MCF 10A (cell line): ENCODE measurements at regions not wholly inside any gene's neighbourhood (a gene's known extent, or its start where the extent isn't known, plus 50 kb on each side); places are given as distances from the start of the nearest gene placed in this dataset.

Experiments used
- BruUV-seq: library from RNA; stranded (reverse); fragments of 400-500 nt; replicated peaks from 2 replicates; lab custom pipeline; 2021; lab: Mats Ljungman, UMichigan
- CTCF ChIA-PET: fragments of 300-600 bp; sonication (Branson Sonifier 250); formaldehyde crosslinking; extraction: SDS; loops from one replicate; lab custom pipeline; 2021; ENCODE audit warnings: antibody characterized with exemption, inconsistent platforms; lab: Yijun Ruan, JAX
- POLR2A ChIA-PET: fragments of 300-600, 350-650 bp; sonication (Branson Sonifier 250); formaldehyde crosslinking; extraction: SDS; loops from one replicate; lab custom pipeline; 2020; ENCODE audit warnings: antibody characterized with exemption, inconsistent platforms; lab: Yijun Ruan, JAX
- DNase-seq: peaks from one replicate; pipeline ENCODE4 v3.0.0-alpha.2; 2018; ENCODE audit not compliant: unreplicated experiment
- H3K27ac Mint-ChIP-seq: one replicate; pipeline ENCODE4 v1.8.0; 2022; ENCODE audit warnings: mild to moderate bottlenecking, low read depth, mixed read lengths; ENCODE audit not compliant: unreplicated experiment
- H3K27me3 Mint-ChIP-seq: one replicate; pipeline ENCODE4 v1.8.0; 2022; ENCODE audit warnings: mixed read lengths; ENCODE audit not compliant: insufficient read depth, unreplicated experiment
- H3K36me3 Mint-ChIP-seq: one replicate; pipeline ENCODE4 v1.8.0; 2022; ENCODE audit warnings: mild to moderate bottlenecking, moderate library complexity, mixed read lengths; ENCODE audit not compliant: insufficient read depth, unreplicated experiment
- H3K4me1 Mint-ChIP-seq: one replicate; pipeline ENCODE4 v1.8.0; 2022; ENCODE audit warnings: mixed read lengths; ENCODE audit not compliant: insufficient read depth, unreplicated experiment
- H3K4me3 Mint-ChIP-seq: one replicate; pipeline ENCODE4 v1.8.0; 2022; ENCODE audit warnings: mild to moderate bottlenecking, moderate library complexity, mixed read lengths; ENCODE audit not compliant: unreplicated experiment
- H3K9me3 Mint-ChIP-seq: one replicate; pipeline ENCODE4 v1.8.0; 2022; ENCODE audit warnings: mixed read lengths; ENCODE audit not compliant: unreplicated experiment
- CTCF ChIP-seq: fragments of 200-600 bp; IDR thresholded peaks from one replicate; pipeline ENCODE4 v1.8.0; 2022; ENCODE audit warnings: antibody characterized with exemption, mild to moderate bottlenecking; ENCODE audit not compliant: unreplicated experiment
- intact Hi-C: fragments of 100-400 bp; cut with micrococcal nuclease; formaldehyde crosslinking; loops from 2 replicates; pipeline ENCODE4 v1.14.1; 2022

GRCh38 chr4:165760182-165760581, 112.9 kb upstream of the TLL1 start:
- no peak for DNase-seq
- intact Hi-C loops = no loop called here
- H3K36me3 Mint-ChIP-seq = no peaks in the 10 kb centered on the region
- no peak overlapping the region for H3K4me3 Mint-ChIP-seq
- H3K9me3 Mint-ChIP-seq = no peaks in the 10 kb centered on the region
- H3K27me3 Mint-ChIP-seq = no peaks in the 10 kb centered on the region
- BruUV-seq = no TSS peak
- no peak for TF ChIP-seq CTCF
- H3K27ac Mint-ChIP-seq = no peak overlapping the region
- H3K4me1 Mint-ChIP-seq = peaks cover 3% of the 10 kb centered on the region
- ChIA-PET CTCF (interaction anchor here (0.7 kb wide), 1 partner anchor 191 kb away, joined by 6 read pairs; no protein-coding TSS in a partner anchor), POLR2A (no interaction called here)

DNA sequence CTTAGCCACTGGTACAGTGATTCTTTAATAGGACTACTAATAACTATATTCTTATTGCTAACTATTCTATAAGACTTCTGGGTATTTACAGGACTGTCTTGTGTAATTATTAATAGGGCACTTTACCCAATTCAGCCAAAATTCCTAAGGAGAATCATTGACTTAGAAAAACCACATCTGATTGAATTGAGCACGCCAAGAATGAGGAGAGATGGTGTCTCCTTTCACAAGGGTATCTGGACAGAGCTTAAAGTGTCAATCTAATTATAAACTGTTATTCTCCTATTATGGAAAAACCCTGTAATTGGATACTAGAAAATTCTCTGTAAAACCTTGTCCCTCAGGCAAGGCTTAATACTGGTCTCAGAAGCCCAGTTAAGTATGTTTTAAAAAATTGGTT, 111.1 kb upstream of the TLL1 start:
- TF ChIP-seq CTCF = no peak
- H3K4me1 Mint-ChIP-seq = peaks cover 9% of the 10 kb centered on the region
- no peaks in the 10 kb centered on the region for H3K36me3 Mint-ChIP-seq
- no peak overlapping the region for H3K4me3 Mint-ChIP-seq
- ChIA-PET POLR2A (no interaction called here), CTCF (interaction anchor here (0.6 to 1.1 kb wide), 2 partner anchors 11 to 21 kb away, joined by 3 to 4 read pairs; no protein-coding TSS in a partner anchor)
- H3K27ac Mint-ChIP-seq = no peak overlapping the region
- no peaks in the 10 kb centered on the region for H3K9me3 Mint-ChIP-seq
- intact Hi-C loops = no loop called here
- no TSS peak for BruUV-seq
- no peaks in the 10 kb centered on the region for H3K27me3 Mint-ChIP-seq
- DNase-seq = no peak

DNA sequence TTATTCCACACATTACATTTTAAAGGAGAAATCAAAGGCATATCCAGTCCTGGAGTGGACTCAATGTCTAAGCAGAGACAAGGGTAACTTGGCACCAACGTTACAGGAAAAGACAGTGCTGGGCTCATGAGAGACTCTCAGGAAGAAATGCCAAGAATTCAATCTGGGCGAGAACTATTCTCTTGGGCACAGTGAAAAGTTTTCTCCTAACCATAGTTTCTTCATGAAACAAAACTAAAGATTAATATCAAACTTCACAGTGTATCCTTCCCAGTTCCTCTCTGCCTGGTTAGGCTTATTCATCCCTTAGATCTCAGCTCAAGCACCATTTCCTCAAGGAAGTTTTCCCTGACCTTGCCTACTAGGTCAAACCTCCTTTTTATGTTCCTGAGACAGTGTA, 109.4 kb upstream of the TLL1 start:
- TF ChIP-seq CTCF = no peak
- intact Hi-C loops = no loop called here
- BruUV-seq = no TSS peak

GRCh38 chr4:165765053-165765452, 108.0 kb upstream of the TLL1 start:
- ChIA-PET CTCF (interaction anchor here (0.6 to 0.7 kb wide), 2 partner anchors 13 to 228 kb away, joined by 3 to 4 read pairs; no protein-coding TSS in a partner anchor), POLR2A (interaction anchor here (0.6 to 1.6 kb wide), 4 partner anchors 10 to 26 kb away, joined by 3 to 10 read pairs (median 4); no protein-coding TSS in a partner anchor)
- Mint-ChIP-seq H3K36me3 (peaks cover 8% of the 10 kb centered on the region), H3K4me1 (peaks cover 9% of the 10 kb centered on the region), H3K27ac (peak overlapping the region; percentile 43), H3K9me3 (no peaks in the 10 kb centered on the region), H3K4me3 (no peak overlapping the region), H3K27me3 (no peaks in the 10 kb centered on the region)
- peak; percentile 79 for DNase-seq
- no peak for TF ChIP-seq CTCF
- BruUV-seq = no TSS peak
- intact Hi-C loops = no loop called here

More for the DNA sequence above, 109.4 kb upstream of the TLL1 start:
- peaks cover 8% of the 10 kb centered on the region for H3K36me3 Mint-ChIP-seq
- DNase-seq = no peak
- POLR2A ChIA-PET = interaction anchor here (0.6 to 0.7 kb wide), 3 partner anchors 48 to 332 kb away, joined by 3 to 5 read pairs (median 4); no protein-coding TSS in a partner anchor
- no peaks in the 10 kb centered on the region for H3K27me3 Mint-ChIP-seq
- no peak overlapping the region for H3K4me3 Mint-ChIP-seq
- H3K27ac Mint-ChIP-seq = no peak overlapping the region
- no peaks in the 10 kb centered on the region for H3K9me3 Mint-ChIP-seq
- CTCF ChIA-PET = interaction anchor here (0.6 to 1.0 kb wide), 3 partner anchors 12 to 88 kb away, joined by 3 to 4 read pairs (median 3); no protein-coding TSS in a partner anchor
- peaks cover 9% of the 10 kb centered on the region for H3K4me1 Mint-ChIP-seq
